Stimulated activated CD8-positive, alpha-beta memory T cell treated with anti-CD3 and anti-CD28 coated beads, Interleukin-15, amount 100 ng/mL, for 1 hour (primary cell): ENCODE measurements at regions not wholly inside any gene's neighbourhood (a gene's known extent, or its start where the extent isn't known, plus 50 kb on each side); places are given as distances from the start of the nearest gene placed in this dataset.

Source experiments
- DNase-seq: peaks from one replicate; pipeline ENCODE4 v3.0.0-alpha.2; 2020; ENCODE audit warnings: low read depth

DNA sequence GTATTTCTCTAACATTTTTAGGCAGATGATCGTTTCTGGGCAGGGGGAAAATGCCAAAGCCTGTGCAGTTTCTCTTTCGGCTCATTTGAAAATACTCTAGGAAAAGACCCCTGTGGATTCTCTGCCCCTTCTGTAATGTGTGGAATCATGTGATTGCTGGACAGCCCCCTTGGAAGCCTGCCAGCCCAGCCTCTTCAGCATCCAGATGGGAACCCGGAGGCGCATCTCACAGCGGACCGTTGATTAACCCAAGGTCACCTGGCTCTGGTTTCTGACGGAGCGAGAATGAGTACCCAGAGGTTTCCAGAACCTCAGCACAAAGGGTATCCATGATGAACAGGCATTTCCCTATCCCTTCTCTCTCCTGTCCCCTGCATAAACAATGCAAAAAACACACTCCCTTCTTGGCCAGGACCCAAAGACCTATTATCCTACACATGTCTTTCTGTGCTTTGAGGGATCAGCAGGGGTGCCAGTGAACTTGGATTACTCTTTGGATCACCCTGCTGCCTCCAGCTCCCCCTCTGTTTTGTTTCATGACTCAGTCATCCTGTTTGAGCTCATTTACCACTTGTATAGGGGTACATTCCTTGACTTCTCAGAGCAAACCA is 957.1 kb upstream of the RBFOX1 start:
- DNase-seq, result no peak

- DNase-seq, result no peak
These were observed 957.8 kb upstream of the RBFOX1 start for GRCh38 chr16:6374821-6375220.

DNA sequence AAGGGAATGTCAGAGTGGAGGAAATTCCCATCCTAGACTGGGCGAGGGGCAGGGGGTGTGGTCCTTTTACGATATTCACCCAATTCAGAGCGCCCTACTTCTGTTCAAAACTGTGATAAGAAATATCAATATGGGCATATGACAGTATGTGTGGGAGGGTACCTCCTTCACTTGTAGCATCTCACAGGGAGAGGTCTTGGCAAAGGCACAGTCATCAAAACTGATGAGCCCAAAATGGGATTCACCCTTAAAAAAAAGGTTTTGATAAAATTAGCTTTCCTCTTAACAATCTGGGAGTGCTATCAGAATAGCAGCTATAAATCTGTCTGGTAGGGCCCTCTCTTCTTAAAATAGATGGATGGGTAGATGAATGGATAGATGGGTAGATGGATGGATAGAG is 967.8 kb upstream of the RBFOX1 start:
- DNase-seq, result no peak

DNA sequence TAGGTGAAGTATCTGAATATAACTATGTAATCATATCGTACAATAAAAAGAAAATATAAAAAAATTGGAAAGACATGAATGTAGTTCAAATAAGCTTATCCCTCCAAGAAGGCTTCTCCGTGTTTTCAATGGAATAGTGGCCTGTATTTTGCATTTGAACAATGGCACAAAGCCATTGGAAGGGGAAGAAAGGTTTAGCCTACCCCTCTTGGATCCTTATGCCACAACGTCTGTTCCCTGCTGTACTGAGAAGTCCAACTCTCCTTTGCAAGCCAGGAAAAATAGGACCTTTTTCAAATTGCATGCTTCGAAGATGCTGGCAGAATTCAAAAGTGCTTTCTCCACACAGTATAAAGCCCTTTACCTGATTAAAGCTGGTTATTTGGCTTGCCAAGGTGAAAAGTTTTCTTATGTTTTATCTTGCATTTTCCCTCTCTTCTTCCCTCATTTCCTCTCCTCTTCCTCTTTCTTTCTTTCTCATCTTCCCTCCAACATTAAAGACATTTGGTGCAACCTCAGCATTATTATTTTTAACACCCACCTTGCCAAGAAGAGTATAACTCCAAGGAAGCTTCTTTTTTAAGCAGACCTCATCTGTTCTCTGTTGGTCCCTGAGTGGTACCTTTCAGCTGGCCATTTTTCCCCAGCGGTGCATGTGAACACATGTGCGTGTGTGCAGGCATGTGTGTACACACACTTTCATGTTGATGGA is 968.6 kb upstream of the RBFOX1 start:
- DNase-seq, result no peak

- no peak for DNase-seq
These were observed 969.2 kb upstream of the RBFOX1 start for GRCh38 chr16:6363396-6363795.

- no peak for DNase-seq
These were observed 970.3 kb upstream of the RBFOX1 start for GRCh38 chr16:6362321-6362720.

GRCh38 chr16:6360641-6361040 is 972.0 kb upstream of the RBFOX1 start:
- no peak for DNase-seq

DNA sequence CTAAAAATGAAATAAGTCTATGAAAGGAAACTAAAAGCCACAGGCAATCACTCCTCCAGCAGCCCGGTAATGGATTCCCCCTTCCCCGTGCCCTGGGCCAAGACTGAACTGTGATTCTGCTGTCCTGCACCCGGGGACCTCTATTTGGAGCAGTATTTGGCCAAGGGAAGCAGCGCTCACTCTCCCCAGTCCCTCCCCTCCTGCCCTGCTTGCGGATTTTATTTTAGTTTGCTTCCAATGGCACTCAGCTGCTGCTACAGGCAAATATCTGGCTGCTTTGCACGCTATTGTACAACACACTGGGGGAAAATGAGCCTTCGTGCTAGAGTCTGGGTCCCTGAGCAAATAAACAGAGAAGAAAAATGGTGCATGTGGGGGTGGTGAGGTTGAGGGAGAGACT is 975.7 kb upstream of the RBFOX1 start:
- DNase-seq, result no peak

DNA sequence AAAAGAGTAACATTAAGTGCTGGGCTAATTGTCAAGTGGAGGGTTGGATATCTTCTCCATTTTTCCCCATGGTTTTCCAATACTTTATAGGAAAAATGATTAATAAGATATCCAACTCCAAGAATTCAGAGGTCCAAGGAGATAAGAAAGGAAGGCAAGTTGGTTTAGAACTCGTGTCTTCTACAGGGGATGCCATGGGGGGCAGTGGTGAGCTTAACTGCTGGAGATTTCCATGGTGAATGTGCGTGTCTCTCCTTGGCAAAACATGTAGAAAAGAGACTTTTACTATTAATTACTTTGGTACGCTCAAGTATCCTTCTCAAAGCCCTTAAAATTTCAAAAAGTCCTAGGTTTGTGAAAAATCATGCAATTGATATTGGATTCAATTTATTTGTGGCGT is 982.9 kb upstream of the RBFOX1 start:
- no peak for DNase-seq

DNA sequence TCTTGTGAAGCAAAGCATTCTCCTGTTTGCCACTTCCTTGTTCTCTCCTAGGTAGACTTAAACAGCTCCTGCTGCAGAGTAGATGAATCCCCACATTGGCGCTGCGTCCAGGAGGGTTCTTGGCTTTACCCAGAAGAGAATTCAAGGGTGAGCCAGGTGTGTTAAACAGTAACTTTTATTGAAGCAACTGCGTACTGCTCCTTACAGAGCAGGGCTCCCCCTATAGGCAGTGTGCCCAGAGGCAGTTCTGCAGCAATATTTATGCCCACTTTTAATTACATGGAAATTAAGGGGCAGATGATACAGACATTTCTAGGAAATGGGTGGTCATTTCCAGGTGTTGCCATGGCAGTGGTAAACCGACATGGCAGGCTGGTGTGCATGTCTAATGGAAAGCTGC is 987.6 kb upstream of the RBFOX1 start:
- no peak for DNase-seq

DNA sequence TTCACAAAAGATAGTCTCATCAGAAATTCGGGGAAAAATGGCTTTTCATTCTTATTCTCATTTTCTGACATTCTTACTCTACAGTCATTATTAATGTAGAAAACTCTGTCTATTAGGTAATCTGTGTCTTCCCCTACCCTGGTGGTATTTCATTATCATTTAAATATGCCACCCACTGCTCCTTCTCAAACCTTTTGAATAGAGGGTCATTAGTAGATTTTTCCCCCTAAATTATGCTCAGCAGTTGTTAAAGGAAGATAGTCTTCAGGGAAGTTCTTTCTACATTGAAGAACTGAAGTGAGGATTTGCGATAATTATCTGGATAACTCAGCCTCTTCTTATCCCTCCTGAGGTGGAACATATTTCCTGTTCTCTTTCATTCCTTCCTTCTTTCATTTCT is 989.5 kb upstream of the RBFOX1 start:
- no peak for DNase-seq

- DNase-seq, result no peak
These were observed 990.7 kb upstream of the RBFOX1 start for GRCh38 chr16:6341981-6342380.

GRCh38 chr16:6335072-6335471 is 997.6 kb upstream of the RBFOX1 start:
- DNase-seq, result no peak

- DNase-seq, result no peak
These were observed 1000.9 kb upstream of the RBFOX1 start for GRCh38 chr16:6331770-6332169.

- DNase-seq, result no peak
These were observed 1014.7 kb upstream of the RBFOX1 start for GRCh38 chr16:6317934-6318333.

GRCh38 chr16:6309271-6309670 is 1023.4 kb upstream of the RBFOX1 start:
- DNase-seq, result no peak

- no peak for DNase-seq
These were observed 1024.5 kb upstream of the RBFOX1 start for GRCh38 chr16:6308176-6308575.

- no peak for DNase-seq
These were observed 1032.1 kb upstream of the RBFOX1 start for GRCh38 chr16:6300523-6300922.

DNA sequence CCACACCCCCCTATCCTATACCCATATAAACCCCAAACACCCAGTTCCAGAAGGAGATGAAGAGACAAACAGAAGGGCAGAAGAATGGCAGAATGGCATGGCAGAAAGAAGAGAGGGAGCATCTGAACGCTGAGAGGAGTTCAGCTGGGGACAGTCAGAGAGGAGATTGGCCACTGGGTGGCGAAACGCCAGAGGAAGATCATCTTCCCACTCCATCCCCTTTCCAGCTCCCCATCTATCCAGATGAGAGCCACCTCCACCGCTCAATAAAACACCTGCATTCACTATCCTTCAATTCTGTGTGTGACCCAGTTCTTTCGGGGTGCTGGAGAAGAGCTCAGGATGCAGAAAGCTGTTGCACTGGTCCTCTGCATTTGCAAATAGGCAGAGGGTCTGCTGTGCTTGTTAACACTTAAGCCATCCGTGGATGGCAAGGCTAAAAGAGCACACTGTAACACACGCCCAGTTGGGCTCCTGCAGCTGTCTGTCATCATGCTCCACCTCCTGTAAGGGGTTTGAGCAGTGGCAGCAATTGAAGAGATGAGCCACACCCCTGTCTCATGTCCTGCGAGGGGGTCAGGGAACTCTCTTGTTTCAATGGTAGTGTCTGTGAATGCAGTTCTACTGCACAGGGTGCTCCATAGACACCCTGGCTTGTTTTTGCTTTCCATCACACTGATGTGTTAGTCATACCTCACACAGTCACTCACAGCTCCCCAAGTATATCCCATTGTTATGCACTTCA is 1034.8 kb upstream of the RBFOX1 start:
- no peak for DNase-seq

GRCh38 chr16:6286176-6286575 is 1046.5 kb upstream of the RBFOX1 start:
- DNase-seq, result no peak

GRCh38 chr16:6284731-6285130 is 1047.9 kb upstream of the RBFOX1 start:
- DNase-seq, result no peak

- no peak for DNase-seq
These were observed 1050.7 kb upstream of the RBFOX1 start for GRCh38 chr16:6281994-6282393.

DNA sequence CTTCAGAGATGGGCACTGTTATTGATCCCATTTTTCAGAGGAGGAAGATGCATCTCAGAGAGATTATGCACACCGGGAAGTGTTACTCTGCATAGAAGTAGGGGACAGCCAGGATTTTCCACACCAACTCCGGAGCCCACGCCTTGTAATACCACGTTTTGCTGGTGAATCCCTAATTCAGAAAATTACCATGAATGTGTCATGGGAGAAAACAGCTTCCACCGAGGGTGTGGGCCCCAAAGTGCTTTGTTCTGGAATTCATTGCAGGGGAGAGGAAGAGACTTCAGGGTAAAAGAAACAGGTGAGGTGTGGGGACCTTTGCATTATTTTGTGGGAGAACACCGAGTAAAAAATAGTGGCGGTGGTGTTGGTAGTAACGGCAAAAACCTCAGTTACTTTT is 1051.4 kb upstream of the RBFOX1 start:
- DNase-seq, result no peak
